OCI-LY3 (cell line): ENCODE measurements at regions not wholly inside any gene's neighbourhood (a gene's known extent, or its start where the extent isn't known, plus 50 kb on each side); places are given as distances from the start of the nearest gene placed in this dataset.

Source experiments
- H2AFZ ChIP-seq: fragments of 200-600, 300-600 bp; shearing (Covaris generic); 2 replicates; pipeline ENCODE4 v1.6.0; 2014; ENCODE audit warnings: antibody characterized with exemption, low read depth, low read length
- H3K27ac ChIP-seq: fragments of 200-600, 300-600 bp; sonication (generic); 2 replicates; pipeline ENCODE4 v1.5.1; 2014; ENCODE audit warnings: mild to moderate bottlenecking, low read length, moderate library complexity, mixed read lengths
- H3K27me3 ChIP-seq: fragments of 200-600, 300-600 bp; sonication (generic); 2 replicates; pipeline ENCODE4 v1.6.1; 2014; ENCODE audit warnings: low read depth, low read length, mixed read lengths
- H3K36me3 ChIP-seq: fragments of 200-600, 300-600 bp; sonication (generic); replicated peaks from 2 replicates; pipeline ENCODE3; 2014; ENCODE audit warnings: low read depth, low read length, mixed read lengths
- H3K4me1 ChIP-seq: fragments of 300-600, 200-600 bp; sonication (generic); 2 replicates; pipeline ENCODE4 v1.6.1; 2014; ENCODE audit warnings: low read length, mixed read lengths
- H3K4me2 ChIP-seq: fragments of 200-600, 300-600 bp; sonication (generic); 2 replicates; pipeline ENCODE4 v1.6.1; 2014; ENCODE audit warnings: low read length, mixed read lengths
- H3K4me3 ChIP-seq: fragments of 300-600, 200-600 bp; sonication (generic); 2 replicates; pipeline ENCODE4 v1.5.1; 2014; ENCODE audit warnings: antibody characterized with exemption, mild to moderate bottlenecking, low read length, moderate library complexity
- H3K79me2 ChIP-seq: fragments of 300-600, 200-600 bp; shearing (Covaris generic); 2 replicates; pipeline ENCODE4 v1.6.1; 2014; ENCODE audit warnings: mild to moderate bottlenecking, low read length, mixed read lengths
- H3K9ac ChIP-seq: fragments of 300-600, 200-600 bp; shearing (Covaris generic); 2 replicates; pipeline ENCODE4 v1.6.0; 2014; ENCODE audit warnings: mild to moderate bottlenecking, low read length, moderate library complexity
- H3K9me3 ChIP-seq: fragments of 200-600, 300-600 bp; shearing (Covaris generic); 2 replicates; pipeline ENCODE4 v1.6.1; 2014; ENCODE audit warnings: low read length, mixed read lengths; ENCODE audit not compliant: insufficient read depth
- H4K20me1 ChIP-seq: fragments of 200-600, 300-600 bp; sonication (generic); 2 replicates; pipeline ENCODE4 v1.6.1; 2016; ENCODE audit warnings: low read length, mixed read lengths; ENCODE audit not compliant: insufficient read depth
- CTCF ChIP-seq: fragments of 200-600, 300-600 bp; sonication (generic); IDR thresholded peaks from 2 replicates; pipeline ENCODE4 v1.5.1; 2014; ENCODE audit warnings: antibody characterized with exemption, low read length, low read depth
- EZH2phosphoT487 ChIP-seq: fragments of 200-600 bp; shearing (Covaris generic); IDR thresholded peaks from 2 replicates; pipeline ENCODE4 v1.6.1; 2018; ENCODE audit warnings: antibody characterized with exemption, mixed run types, low read depth

GRCh38 chr13:106836186-106836802 is 268.4 kb upstream of the ARGLU1 start:
- Histone ChIP-seq H3K9me3 (no peaks in the 10 kb centered on the region), H3K79me2 (no peaks in the 10 kb centered on the region), H3K27ac (no peak overlapping the region), H3K27me3 (no peaks in the 10 kb centered on the region), H3K9ac (no peak overlapping the region), H3K36me3 (no peaks in the 10 kb centered on the region), H2AFZ (no peak overlapping the region), H4K20me1 (no peaks in the 10 kb centered on the region), H3K4me2 (no peak overlapping the region), H3K4me1 (no peaks in the 10 kb centered on the region), H3K4me3 (no peak overlapping the region)
- no peak for TF ChIP-seq CTCF
- no peak for TF ChIP-seq EZH2phosphoT487

- Histone ChIP-seq H3K27ac (no peak overlapping the region), H3K36me3 (no peaks in the 10 kb centered on the region), H3K79me2 (no peaks in the 10 kb centered on the region), H4K20me1 (no peaks in the 10 kb centered on the region), H3K27me3 (no peaks in the 10 kb centered on the region), H3K9me3 (no peaks in the 10 kb centered on the region), H3K9ac (no peak overlapping the region), H3K4me2 (no peak overlapping the region), H2AFZ (no peak overlapping the region), H3K4me1 (no peaks in the 10 kb centered on the region), H3K4me3 (no peak overlapping the region)
- TF ChIP-seq EZH2phosphoT487 (no peak), CTCF (no peak)
Observed at GRCh38 chr13:106835477-106835876, 267.5 kb upstream of the ARGLU1 start.

GRCh38 chr13:106821979-106822378 is 254.0 kb upstream of the ARGLU1 start:
- no peak for TF ChIP-seq EZH2phosphoT487
- TF ChIP-seq CTCF = no peak
- Histone ChIP-seq H3K4me2 (no peak overlapping the region), H4K20me1 (no peaks in the 10 kb centered on the region), H3K36me3 (no peaks in the 10 kb centered on the region), H3K9me3 (no peaks in the 10 kb centered on the region), H2AFZ (no peak overlapping the region), H3K4me1 (peaks cover 10% of the 10 kb centered on the region), H3K27me3 (no peaks in the 10 kb centered on the region), H3K79me2 (no peaks in the 10 kb centered on the region), H3K27ac (no peak overlapping the region), H3K9ac (no peak overlapping the region), H3K4me3 (no peak overlapping the region)

- Histone ChIP-seq H3K27ac (no peak overlapping the region), H3K9me3 (no peaks in the 10 kb centered on the region), H4K20me1 (no peaks in the 10 kb centered on the region), H3K36me3 (no peaks in the 10 kb centered on the region), H3K79me2 (no peaks in the 10 kb centered on the region), H3K27me3 (no peaks in the 10 kb centered on the region), H3K4me2 (no peak overlapping the region), H3K9ac (no peak overlapping the region), H3K4me3 (no peak overlapping the region), H3K4me1 (peaks cover 10% of the 10 kb centered on the region), H2AFZ (no peak overlapping the region)
- TF ChIP-seq CTCF (no peak), EZH2phosphoT487 (no peak)
Observed at GRCh38 chr13:106819413-106820180, 251.7 kb upstream of the ARGLU1 start.
